Ovary (tissue), 7 donors: ENCODE measurements at regions not wholly inside any gene's neighbourhood (a gene's known extent, or its start where the extent isn't known, plus 50 kb on each side); places are given as distances from the start of the nearest gene placed in this dataset.

Experiments used
- DNase-seq, 5 donors: peaks; one replicate each; pipeline ENCODE4 v3.0.0-alpha.2; 2019 to 2020
- H3K27ac ChIP-seq, 2 donors: fragments of 200-600 bp; one replicate each; pipeline versions ENCODE4 v1.5.1 to v1.8.0; 2019 to 2022
- H3K27me3 ChIP-seq: fragments of 200-600 bp; one replicate; pipeline ENCODE4 v1.8.0; 2022
- H3K36me3 ChIP-seq: fragments of 200-600 bp; sonication (generic); one replicate; pipeline ENCODE4 v1.5.1; 2019
- H3K4me1 ChIP-seq: one replicate; pipeline ENCODE4 v1.8.1; 2013; ENCODE audit warnings: mild to moderate bottlenecking, moderate library complexity; ENCODE audit not compliant: insufficient read depth
- H3K4me3 ChIP-seq: fragments of 200-600 bp; sonication (generic); one replicate; pipeline ENCODE4 v1.5.1; 2017
- H3K9me3 ChIP-seq, 2 donors: fragments of 200-600 bp in 1 of 2; sonication (generic) in 1 of 2; one replicate each; pipeline versions ENCODE4 v1.5.1 to v1.8.1; 2013 to 2019; ENCODE audit warnings: mild to moderate bottlenecking in 1 of 2, moderate library complexity in 1 of 2
- EP300 ChIP-seq: sonication (generic); formaldehyde crosslinking; IDR thresholded peaks from one replicate; pipeline ENCODE4 v1.6.1; 2017; ENCODE audit warnings: antibody characterized with exemption
- POLR2A ChIP-seq: fragments of 450-650 bp; IDR thresholded peaks from one replicate; pipeline ENCODE4 v1.6.1; 2017; ENCODE audit warnings: antibody characterized with exemption, mild to moderate bottlenecking, moderate library complexity
- WGBS, 3 donors: extraction: QIAGEN DNeasy Blood & Tissue Kit in 1 of 3; methylation state at CpG; one replicate each; pipeline versions ENCODE4 v1.1.5 to v1.1.7; 2013 to 2017; 5-methylcytosine and 5-hydroxymethylcytosine counted together
- intact Hi-C, 4 donors: fragments of 100-400 bp; cut with DNase I; formaldehyde crosslinking; loops; one replicate each; pipeline versions ENCODE4 v1.11.0 to v1.15.1; 2022 to 2023
- TF ChIP-seq, protein P1 (sequence below), 3 donors: fragments of 450-650 bp in 2 of 3; fragments of 200-600 bp in 1 of 3; IDR thresholded peaks; one replicate each; pipeline versions ENCODE4 v1.5.1 to v1.8.0; 2016 to 2022; ENCODE audit warnings: antibody characterized with exemption in 3 of 3, mild to moderate bottlenecking in 1 of 3
- donor health status: DM: no; HTN: no; CAD: no; lungs with moderate emphysema.
- donor health status: DM: no; HTN: no; CAD: no.
- donor health status: Bipolar disorder and iron deficiency.
- donor health status: DM: no; HTN: no; CAD: no.
- donor health status: DM: yes; HTN: yes; CAD: no.

- intact Hi-C loops = no loop called here
- no peak for DNase-seq
- no peak overlapping the region for H3K4me3 ChIP-seq
- H3K27ac ChIP-seq = no peak overlapping the region
- no peak for TF ChIP-seq EP300
- TF ChIP-seq, protein P1, sequence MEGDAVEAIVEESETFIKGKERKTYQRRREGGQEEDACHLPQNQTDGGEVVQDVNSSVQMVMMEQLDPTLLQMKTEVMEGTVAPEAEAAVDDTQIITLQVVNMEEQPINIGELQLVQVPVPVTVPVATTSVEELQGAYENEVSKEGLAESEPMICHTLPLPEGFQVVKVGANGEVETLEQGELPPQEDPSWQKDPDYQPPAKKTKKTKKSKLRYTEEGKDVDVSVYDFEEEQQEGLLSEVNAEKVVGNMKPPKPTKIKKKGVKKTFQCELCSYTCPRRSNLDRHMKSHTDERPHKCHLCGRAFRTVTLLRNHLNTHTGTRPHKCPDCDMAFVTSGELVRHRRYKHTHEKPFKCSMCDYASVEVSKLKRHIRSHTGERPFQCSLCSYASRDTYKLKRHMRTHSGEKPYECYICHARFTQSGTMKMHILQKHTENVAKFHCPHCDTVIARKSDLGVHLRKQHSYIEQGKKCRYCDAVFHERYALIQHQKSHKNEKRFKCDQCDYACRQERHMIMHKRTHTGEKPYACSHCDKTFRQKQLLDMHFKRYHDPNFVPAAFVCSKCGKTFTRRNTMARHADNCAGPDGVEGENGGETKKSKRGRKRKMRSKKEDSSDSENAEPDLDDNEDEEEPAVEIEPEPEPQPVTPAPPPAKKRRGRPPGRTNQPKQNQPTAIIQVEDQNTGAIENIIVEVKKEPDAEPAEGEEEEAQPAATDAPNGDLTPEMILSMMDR (IDR thresholded peaks at IDR 0.05) = no peak
- no peak for TF ChIP-seq POLR2A
- H3K9me3 ChIP-seq = no peaks in the 10 kb centered on the region
- H3K27me3 ChIP-seq = no peaks in the 10 kb centered on the region
- H3K4me1 ChIP-seq = no peaks in the 10 kb centered on the region
- 79 to 87% (median 86%) methylated on average over 4 of the region's 4 CpGs for WGBS, 3 donors
- no peaks in the 10 kb centered on the region for H3K36me3 ChIP-seq
Observed at GRCh38 chr6:85749236-85749635, 106.5 kb upstream of the SYNCRIP start.

- Histone ChIP-seq H3K27me3 (no peaks in the 10 kb centered on the region), H3K4me1 (no peaks in the 10 kb centered on the region), H3K36me3 (no peaks in the 10 kb centered on the region), H3K27ac (no peak overlapping the region), H3K9me3 (no peaks in the 10 kb centered on the region), H3K4me3 (no peak overlapping the region)
- 3 to 14% (median 13%) methylated on average over 1 of the region's 1 CpG for WGBS, 3 donors
- intact Hi-C loops = no loop called here
- no peak for TF ChIP-seq EP300
- TF ChIP-seq POLR2A = no peak
- TF ChIP-seq, protein P1 (IDR thresholded peaks at IDR 0.05) = no peak
- DNase-seq = no peak
Observed at GRCh38 chr6:85747666-85748065, 105.0 kb upstream of the SYNCRIP start.

DNA sequence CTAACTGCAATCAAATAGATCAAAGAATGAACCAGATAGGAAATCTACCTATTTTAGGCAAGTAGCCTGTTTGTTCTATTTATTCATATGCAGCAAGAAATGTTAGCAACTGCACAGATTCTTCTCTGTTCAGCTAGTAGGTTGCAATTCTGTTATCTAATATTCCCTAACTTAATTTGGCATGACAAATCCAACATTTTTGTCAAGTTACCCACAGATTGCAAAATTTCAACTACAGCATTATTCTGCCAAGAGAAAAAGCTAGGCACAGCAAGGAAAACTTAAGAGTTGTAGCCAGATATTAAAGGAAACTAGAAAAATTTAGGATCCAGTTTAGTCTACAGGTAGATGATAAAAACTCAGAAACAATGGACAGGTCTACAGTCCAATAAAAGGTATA is 104.4 kb upstream of the SYNCRIP start:
- Histone ChIP-seq H3K27me3 (no peaks in the 10 kb centered on the region), H3K27ac (no peak overlapping the region), H3K4me1 (no peaks in the 10 kb centered on the region), H3K36me3 (no peaks in the 10 kb centered on the region), H3K4me3 (no peak overlapping the region), H3K9me3 (no peaks in the 10 kb centered on the region)
- no peak for DNase-seq
- intact Hi-C loops = no loop called here
- no peak for TF ChIP-seq POLR2A
- TF ChIP-seq EP300 = no peak
- TF ChIP-seq, protein P1 (IDR thresholded peaks at IDR 0.05) = no peak

GRCh38 chr6:85744433-85744970 is 101.8 kb upstream of the SYNCRIP start:
- H3K27me3 ChIP-seq = no peaks in the 10 kb centered on the region
- intact Hi-C loops = no loop called here
- WGBS, 3 donors = 70 to 86% (median 76%) methylated on average over 4 of the region's 4 CpGs
- H3K9me3 ChIP-seq = no peaks in the 10 kb centered on the region
- H3K27ac ChIP-seq = no peak overlapping the region
- H3K36me3 ChIP-seq = no peaks in the 10 kb centered on the region
- no peak for DNase-seq
- H3K4me3 ChIP-seq = no peak overlapping the region
- TF ChIP-seq POLR2A (no peak), EP300 (no peak)
- TF ChIP-seq, protein P1 (IDR thresholded peaks at IDR 0.05) = no peak
- H3K4me1 ChIP-seq = no peaks in the 10 kb centered on the region
